ENCODE measurements at regions not wholly inside any gene's neighbourhood (a gene's known extent, or its start where the extent isn't known, plus 50 kb on each side); places are given as distances from the start of the nearest gene placed in this dataset.

- no peak for TF ChIP-seq CTCF (conservative IDR thresholded peaks at IDR 0.05)
- no peak overlapping the region for H3K27ac ChIP-seq
Measured at GRCh38 chr2:122780251-122780650, 1024.8 kb downstream of the TSN start.

DNA sequence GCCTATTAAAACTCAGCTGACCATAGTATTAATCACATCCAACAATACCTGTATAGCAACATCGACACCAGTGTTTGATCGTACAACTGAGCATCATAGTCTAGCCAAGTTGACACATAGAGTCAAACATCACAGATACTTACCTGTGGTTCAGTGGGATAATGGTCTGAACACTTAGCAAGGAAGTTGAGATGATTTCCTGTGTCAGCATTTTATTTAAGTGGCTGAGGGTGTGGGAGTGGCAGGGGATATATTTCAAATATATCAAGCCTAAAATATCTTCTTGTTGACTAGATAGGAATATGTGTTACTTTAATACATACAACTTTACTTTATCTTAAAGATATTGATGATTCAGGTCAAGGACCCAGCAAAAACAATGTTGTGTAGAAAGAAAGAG lies 1038.6 kb downstream of the TSN start:
- TF ChIP-seq CTCF (conservative IDR thresholded peaks at IDR 0.05): no peak
- H3K27ac ChIP-seq: no peak overlapping the region

DNA sequence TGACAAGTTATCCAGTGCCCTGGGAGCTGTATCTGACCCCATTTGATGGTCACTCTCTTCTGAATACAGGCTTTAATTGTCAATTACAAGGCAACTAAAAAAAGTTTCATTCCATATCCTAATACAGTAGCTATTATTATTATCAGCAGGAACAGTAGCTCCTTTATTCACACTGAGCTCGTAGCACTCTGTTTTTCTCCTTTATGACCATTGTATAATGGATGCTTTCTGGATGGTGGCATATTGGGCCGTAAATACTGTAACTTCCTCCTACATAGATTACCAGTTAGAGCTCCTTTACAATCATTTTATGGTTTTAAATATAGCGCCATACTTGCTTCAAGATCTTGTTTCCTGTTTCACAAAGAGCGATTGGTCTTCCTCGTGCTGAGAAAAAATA lies 1040.3 kb downstream of the TSN start:
- no peak for TF ChIP-seq CTCF (conservative IDR thresholded peaks at IDR 0.05)
- H3K27ac ChIP-seq: no peak overlapping the region

DNA sequence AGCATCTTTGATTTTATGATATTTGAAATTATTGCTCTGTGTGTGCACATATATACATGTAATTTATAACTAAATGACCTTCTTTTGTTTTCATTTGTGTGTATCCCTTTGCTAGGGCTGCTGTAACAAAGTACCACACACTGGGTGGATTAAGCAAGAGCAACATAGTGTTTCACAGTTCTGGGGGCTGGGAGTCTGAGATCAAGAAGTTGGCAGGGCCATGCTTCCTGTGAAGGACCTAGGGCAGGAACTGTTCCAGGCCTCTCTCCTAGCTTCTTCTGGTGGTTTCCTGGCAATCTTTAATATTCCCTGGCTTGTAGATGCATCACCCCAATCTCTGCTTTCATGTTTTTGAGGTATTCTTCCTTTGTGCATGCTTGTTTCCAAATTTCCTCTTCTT lies 1043.9 kb downstream of the TSN start:
- TF ChIP-seq CTCF (conservative IDR thresholded peaks at IDR 0.05): no peak
- no peak overlapping the region for H3K27ac ChIP-seq

DNA sequence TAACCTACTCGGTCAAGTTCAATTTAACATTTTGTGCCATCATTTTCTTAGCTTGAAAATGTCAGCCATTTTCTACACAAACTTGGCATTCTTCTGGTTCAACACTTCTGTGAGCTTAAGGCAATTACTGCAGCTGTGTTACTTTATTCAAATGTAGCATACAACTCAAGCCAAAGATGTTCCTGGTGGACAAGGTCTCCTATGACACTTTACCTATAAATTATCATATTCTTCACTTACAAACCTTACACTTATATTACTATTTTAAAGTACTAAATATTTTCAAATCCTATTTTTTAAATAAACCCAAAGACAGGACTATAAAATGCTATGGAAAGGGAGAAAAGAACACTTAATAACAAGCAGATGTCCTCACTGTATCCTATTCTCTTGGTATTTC lies 1045.3 kb downstream of the TSN start:
- no peak for TF ChIP-seq CTCF (conservative IDR thresholded peaks at IDR 0.05)
- no peak overlapping the region for H3K27ac ChIP-seq

DNA sequence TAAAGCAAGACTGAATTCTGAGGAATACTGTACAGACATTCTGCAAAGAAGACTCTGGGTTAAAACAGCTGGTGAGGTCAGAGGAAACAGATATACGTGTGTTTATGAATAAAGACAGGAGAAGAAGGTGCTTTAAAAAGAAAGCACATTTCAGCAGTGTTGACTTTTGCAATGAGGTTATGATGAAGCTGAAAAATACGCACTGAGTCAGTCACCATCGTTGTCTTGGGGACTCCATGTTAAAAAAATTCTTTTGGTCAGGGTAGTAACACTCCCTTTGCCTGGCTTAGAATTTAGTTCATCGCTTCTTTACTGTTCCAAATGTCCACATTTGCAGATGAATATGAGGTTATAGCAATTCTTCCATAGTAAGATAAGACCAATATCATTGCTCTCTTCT lies 1049.0 kb downstream of the TSN start:
- no peak for TF ChIP-seq CTCF (conservative IDR thresholded peaks at IDR 0.05)
- no peak overlapping the region for H3K27ac ChIP-seq

DNA sequence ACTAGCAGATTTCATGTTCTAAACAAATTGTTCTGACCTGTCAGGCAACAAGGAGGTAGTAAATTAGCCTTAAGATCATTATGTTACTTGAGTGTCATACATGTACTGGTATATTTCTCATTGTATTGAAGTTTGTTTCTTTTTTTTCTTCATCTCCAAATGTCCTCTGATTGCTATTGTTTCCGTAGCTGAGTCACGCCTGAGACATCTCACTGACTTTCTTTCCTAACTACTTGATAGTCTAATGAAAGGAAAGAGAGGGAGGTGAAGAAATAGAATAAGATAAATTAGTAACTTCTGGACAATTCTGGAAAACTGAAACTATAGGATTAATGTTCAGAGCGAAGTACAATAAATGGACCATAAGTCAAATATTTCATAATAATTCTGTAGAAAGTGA lies 1049.9 kb downstream of the TSN start:
- no peak overlapping the region for H3K27ac ChIP-seq
- TF ChIP-seq CTCF (conservative IDR thresholded peaks at IDR 0.05): no peak

Data from VCaP (cell line).